Thyroid gland (tissue), 4 donors: ENCODE measurements at regions not wholly inside any gene's neighbourhood (a gene's known extent, or its start where the extent isn't known, plus 50 kb on each side); places are given as distances from the start of the nearest gene placed in this dataset.

Source experiments
- POLR2A ChIP-seq, 2 donors: fragments of 450-650 bp; IDR thresholded peaks; one replicate each; pipeline ENCODE4 v1.6.1; 2017; ENCODE audit warnings: antibody characterized with exemption in 2 of 2, mild to moderate bottlenecking in 2 of 2, moderate library complexity in 1 of 2
- TF ChIP-seq, protein P1 (sequence below), 6 experiments: fragments of 200-600 bp in 3 of 6; fragments of 450-650 bp in 3 of 6; sonication (generic) in 3 of 6; IDR thresholded peaks; one replicate each; pipeline ENCODE4 v1.5.1; 2016 to 2019; ENCODE audit warnings: antibody characterized with exemption in 6 of 6, mild to moderate bottlenecking in 2 of 6, inconsistent platforms in 1 of 6, moderate library complexity in 1 of 6

DNA sequence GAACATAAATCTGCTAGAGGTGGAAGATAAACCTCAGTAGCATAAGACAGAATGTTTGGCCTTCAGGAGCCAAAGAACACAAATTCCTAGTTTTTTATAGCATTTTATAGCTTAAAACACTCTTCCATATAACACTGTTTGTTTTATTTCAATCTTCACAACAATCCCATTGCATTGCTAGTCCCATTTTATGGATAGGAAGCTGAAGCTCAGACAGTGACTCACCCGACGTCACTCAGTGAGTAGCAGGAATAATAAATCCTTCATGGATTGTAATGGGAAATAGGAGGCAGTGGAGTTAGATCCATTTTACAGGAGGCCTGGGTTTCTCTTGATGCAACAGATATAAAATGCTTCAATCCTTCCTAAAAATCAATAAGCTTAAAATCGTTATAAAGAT, 217.5 kb downstream of the RAB28 start:
- TF ChIP-seq, protein P1, sequence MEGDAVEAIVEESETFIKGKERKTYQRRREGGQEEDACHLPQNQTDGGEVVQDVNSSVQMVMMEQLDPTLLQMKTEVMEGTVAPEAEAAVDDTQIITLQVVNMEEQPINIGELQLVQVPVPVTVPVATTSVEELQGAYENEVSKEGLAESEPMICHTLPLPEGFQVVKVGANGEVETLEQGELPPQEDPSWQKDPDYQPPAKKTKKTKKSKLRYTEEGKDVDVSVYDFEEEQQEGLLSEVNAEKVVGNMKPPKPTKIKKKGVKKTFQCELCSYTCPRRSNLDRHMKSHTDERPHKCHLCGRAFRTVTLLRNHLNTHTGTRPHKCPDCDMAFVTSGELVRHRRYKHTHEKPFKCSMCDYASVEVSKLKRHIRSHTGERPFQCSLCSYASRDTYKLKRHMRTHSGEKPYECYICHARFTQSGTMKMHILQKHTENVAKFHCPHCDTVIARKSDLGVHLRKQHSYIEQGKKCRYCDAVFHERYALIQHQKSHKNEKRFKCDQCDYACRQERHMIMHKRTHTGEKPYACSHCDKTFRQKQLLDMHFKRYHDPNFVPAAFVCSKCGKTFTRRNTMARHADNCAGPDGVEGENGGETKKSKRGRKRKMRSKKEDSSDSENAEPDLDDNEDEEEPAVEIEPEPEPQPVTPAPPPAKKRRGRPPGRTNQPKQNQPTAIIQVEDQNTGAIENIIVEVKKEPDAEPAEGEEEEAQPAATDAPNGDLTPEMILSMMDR (IDR thresholded peaks at IDR 0.05), result no peak
- TF ChIP-seq POLR2A (IDR thresholded peaks at IDR 0.05), result no peak
